ENCODE measurements at regions not wholly inside any gene's neighbourhood (a gene's known extent, or its start where the extent isn't known, plus 50 kb on each side); places are given as distances from the start of the nearest gene placed in this dataset.

GRCh38 chr6:6835223-6835503 is 246.6 kb downstream of the LY86 start:
- TF ChIP-seq EZH2phosphoT487 (IDR thresholded peaks at IDR 0.05; ENCODE audit: low read depth, severe bottlenecking, unreplicated experiment) (no peak), CTCF (IDR thresholded peaks at IDR 0.05; ENCODE audit: poor library complexity) (no peak)
